Liver (tissue), 3 donors: ENCODE measurements at regions not wholly inside any gene's neighbourhood (a gene's known extent, or its start where the extent isn't known, plus 50 kb on each side); places are given as distances from the start of the nearest gene placed in this dataset.

Experiments
- ATF3 ChIP-seq: IDR thresholded peaks from 2 replicates; pipeline ENCODE4 v1.6.1; 2016; ENCODE audit warnings: antibody characterized with exemption
- CTCF ChIP-seq: fragments of 150-350 bp; IDR thresholded peaks from 2 replicates; pipeline ENCODE4 v1.5.1; 2017; ENCODE audit warnings: improper control_type of control experiment, low read depth, low read length; ENCODE audit not compliant: missing input control
- FOXA1 ChIP-seq: IDR thresholded peaks from 2 replicates; pipeline ENCODE4 v1.6.1; 2016; ENCODE audit warnings: antibody characterized with exemption
- GABPA ChIP-seq, 2 donors: IDR thresholded peaks in 1 of 2; conservative IDR thresholded peaks in 1 of 2; 2 replicates each; pipeline ENCODE4 v1.6.1; 2016; ENCODE audit warnings: antibody characterized with exemption in 2 of 2, mild to moderate bottlenecking in 1 of 2, moderate library complexity in 1 of 2
- MAX ChIP-seq: IDR thresholded peaks from 2 replicates; pipeline ENCODE4 v1.6.1; 2016; ENCODE audit warnings: antibody characterized with exemption
- RAD21 ChIP-seq, 2 donors: IDR thresholded peaks; 2 replicates each; pipeline ENCODE4 v1.6.1; 2016; ENCODE audit warnings: antibody characterized with exemption in 2 of 2, mild to moderate bottlenecking in 2 of 2
- REST ChIP-seq: IDR thresholded peaks from 2 replicates; pipeline ENCODE4 v1.6.1; 2016; ENCODE audit warnings: antibody characterized with exemption, mild to moderate bottlenecking
- SP1 ChIP-seq: IDR thresholded peaks from 2 replicates; pipeline ENCODE4 v1.6.1; 2018; ENCODE audit warnings: antibody characterized with exemption, mild to moderate bottlenecking
- YY1 ChIP-seq: IDR thresholded peaks from 2 replicates; pipeline ENCODE4 v1.6.1; 2016; ENCODE audit warnings: antibody characterized with exemption, mild to moderate bottlenecking
- ZBTB33 ChIP-seq: IDR thresholded peaks from 2 replicates; pipeline ENCODE4 v1.6.1; 2016; ENCODE audit warnings: antibody characterized with exemption
- donor health status: healthy.
- donor health status: healthy.

- TF ChIP-seq CTCF (no peak), MAX (no peak), ATF3 (no peak), REST (no peak), YY1 (no peak), ZBTB33 (no peak), GABPA (IDR thresholded peaks at IDR 0.05 in 1 of 2, conservative IDR thresholded peaks at IDR 0.05 in 1 of 2) (no peak), RAD21 (IDR thresholded peaks at IDR 0.05) (no peak), SP1 (no peak), FOXA1 (no peak)
Measured at GRCh38 chr13:50596156-50596555, 247.3 kb downstream of the DLEU7 start.
